Mesendoderm (in vitro differentiated cells): ENCODE measurements at regions not wholly inside any gene's neighbourhood (a gene's known extent, or its start where the extent isn't known, plus 50 kb on each side); places are given as distances from the start of the nearest gene placed in this dataset.

Experiments
- DNase-seq: peaks from one replicate; pipeline ENCODE4 v3.0.0; 2013
- H2AK5ac ChIP-seq: 2 replicates; pipeline ENCODE4 v1.6.1; 2013; ENCODE audit warnings: low read length, inconsistent platforms
- H2BK120ac ChIP-seq: 2 replicates; pipeline ENCODE4 v1.6.1; 2013; ENCODE audit warnings: low read depth, mild to moderate bottlenecking, low read length, moderate library complexity, mixed read lengths
- H2BK15ac ChIP-seq: replicated peaks from 2 replicates; pipeline ENCODE4 v1.6.1; 2013; ENCODE audit warnings: low read depth, mild to moderate bottlenecking, moderate library complexity
- H2BK5ac ChIP-seq: 2 replicates; pipeline ENCODE4 v1.6.1; 2013; ENCODE audit warnings: low read length, inconsistent platforms
- H3K18ac ChIP-seq: 2 replicates; pipeline ENCODE4 v1.6.1; 2013; ENCODE audit warnings: mild to moderate bottlenecking, low read length, mixed read lengths
- H3K23ac ChIP-seq: one replicate; pipeline ENCODE4 v1.6.1; 2013; ENCODE audit warnings: low read length
- H3K27ac ChIP-seq: 2 replicates; pipeline ENCODE4 v1.5.1; 2013; ENCODE audit warnings: low read depth, mild to moderate bottlenecking, inconsistent platforms, low read length, moderate library complexity
- H3K27me3 ChIP-seq: 2 replicates; pipeline ENCODE4 v1.6.1; 2013; ENCODE audit warnings: low read length, control low read depth, mild to moderate bottlenecking, inconsistent platforms; ENCODE audit not compliant: insufficient read depth, poor library complexity
- H3K36me3 ChIP-seq: 2 replicates; pipeline ENCODE4 v1.6.1; 2013; ENCODE audit warnings: low read length, inconsistent platforms; ENCODE audit not compliant: control insufficient read depth, insufficient read depth
- H3K4ac ChIP-seq: one replicate; pipeline ENCODE4 v1.6.1; 2013; ENCODE audit warnings: low read depth, mild to moderate bottlenecking, low read length, moderate library complexity
- H3K4me1 ChIP-seq: 2 replicates; pipeline ENCODE4 v1.6.1; 2013; ENCODE audit warnings: low read depth, low read length, inconsistent platforms; ENCODE audit not compliant: control insufficient read depth
- H3K4me2 ChIP-seq: 2 replicates; pipeline ENCODE4 v1.6.1; 2013; ENCODE audit warnings: low read length
- H3K4me3 ChIP-seq: 2 replicates; pipeline ENCODE4 v1.5.1; 2013; ENCODE audit warnings: mild to moderate bottlenecking, low read length
- H3K56ac ChIP-seq: one replicate; pipeline ENCODE4 v1.6.1; 2013; ENCODE audit warnings: low read length
- H3K79me1 ChIP-seq: 2 replicates; pipeline ENCODE4 v1.6.1; 2013; ENCODE audit warnings: low read length, inconsistent platforms
- H3K79me2 ChIP-seq: 2 replicates; pipeline ENCODE4 v1.6.1; 2013; ENCODE audit warnings: mild to moderate bottlenecking, low read length; ENCODE audit not compliant: control insufficient read depth, insufficient read depth
- H3K9ac ChIP-seq: 2 replicates; pipeline ENCODE4 v1.6.1; 2013; ENCODE audit warnings: low read length, inconsistent platforms
- H4K5ac ChIP-seq: one replicate; pipeline ENCODE4 v1.6.1; 2013; ENCODE audit warnings: low read length
- H4K8ac ChIP-seq: one replicate; pipeline ENCODE4 v1.6.1; 2013; ENCODE audit warnings: low read depth, mild to moderate bottlenecking, control low read depth, low read length, moderate library complexity
- WGBS: extraction: QIAGEN DNeasy Blood & Tissue Kit; methylation state at CpG from one replicate; pipeline ENCODE4 v1.1.7; 2013; ENCODE audit warnings: low lambda C conversion rate, missing lambda C conversion rate; ENCODE audit not compliant: insufficient coverage; ENCODE audit errors: extremely low coverage; 5-methylcytosine and 5-hydroxymethylcytosine counted together

GRCh38 chr6:71393471-71393870, 104.9 kb downstream of the OGFRL1 start:
- Histone ChIP-seq H2BK120ac (no peak overlapping the region), H3K4me3 (no peak overlapping the region), H2BK5ac (no peak overlapping the region), H3K56ac (no peak overlapping the region), H3K79me2 (no peaks in the 10 kb centered on the region), H3K4me2 (no peak overlapping the region), H3K79me1 (no peaks in the 10 kb centered on the region), H4K8ac (no peak overlapping the region), H3K27ac (no peak overlapping the region), H2BK15ac (no peak overlapping the region), H3K36me3 (no peaks in the 10 kb centered on the region), H3K4ac (no peak overlapping the region), H3K9ac (no peak overlapping the region), H3K27me3 (no peaks in the 10 kb centered on the region), H3K18ac (no peak overlapping the region), H3K4me1 (peaks cover 3% of the 10 kb centered on the region), H3K23ac (no peak overlapping the region), H4K5ac (no peak overlapping the region), H2AK5ac (no peak overlapping the region)
- no peak for DNase-seq
- no CpG with 5 or more reads among the region's 1 CpG for WGBS

- H3K79me1 ChIP-seq, result no peaks in the 10 kb centered on the region
- H3K23ac ChIP-seq, result no peak overlapping the region
- H3K36me3 ChIP-seq, result no peaks in the 10 kb centered on the region
- H2AK5ac ChIP-seq, result no peak overlapping the region
- H4K8ac ChIP-seq, result no peak overlapping the region
- no peak overlapping the region for H2BK15ac ChIP-seq
- H3K27me3 ChIP-seq, result no peaks in the 10 kb centered on the region
- H3K4ac ChIP-seq, result no peak overlapping the region
- no peak overlapping the region for H3K56ac ChIP-seq
- H4K5ac ChIP-seq, result no peak overlapping the region
- H3K4me2 ChIP-seq, result no peak overlapping the region
- H3K9ac ChIP-seq, result no peak overlapping the region
- H2BK120ac ChIP-seq, result no peak overlapping the region
- no peak overlapping the region for H3K4me3 ChIP-seq
- no CpG with 5 or more reads among the region's 1 CpG for WGBS
- no peak overlapping the region for H3K18ac ChIP-seq
- H3K27ac ChIP-seq, result no peak overlapping the region
- no peak for DNase-seq
- H3K79me2 ChIP-seq, result no peaks in the 10 kb centered on the region
- no peak overlapping the region for H2BK5ac ChIP-seq
- H3K4me1 ChIP-seq, result peaks cover 3% of the 10 kb centered on the region
Measured at GRCh38 chr6:71393981-71394432, 105.4 kb downstream of the OGFRL1 start.

GRCh38 chr6:71394926-71395325, 106.3 kb downstream of the OGFRL1 start:
- Histone ChIP-seq H4K8ac (no peak overlapping the region), H3K36me3 (no peaks in the 10 kb centered on the region), H3K23ac (no peak overlapping the region), H3K9ac (no peak overlapping the region), H3K18ac (no peak overlapping the region), H3K27me3 (no peaks in the 10 kb centered on the region), H3K4me3 (no peak overlapping the region), H3K4me1 (peaks cover 3% of the 10 kb centered on the region), H2BK15ac (no peak overlapping the region), H2BK5ac (no peak overlapping the region), H2BK120ac (no peak overlapping the region), H3K4ac (no peak overlapping the region), H3K27ac (no peak overlapping the region), H3K79me1 (no peaks in the 10 kb centered on the region), H3K56ac (no peak overlapping the region), H4K5ac (no peak overlapping the region), H2AK5ac (no peak overlapping the region), H3K79me2 (no peaks in the 10 kb centered on the region), H3K4me2 (no peak overlapping the region)
- DNase-seq, result no peak
- no CpG with 5 or more reads among the region's 2 CpGs for WGBS

GRCh38 chr6:71395731-71396409, 107.3 kb downstream of the OGFRL1 start:
- H3K4me2 ChIP-seq, result no peak overlapping the region
- no peaks in the 10 kb centered on the region for H3K79me1 ChIP-seq
- no peak overlapping the region for H4K5ac ChIP-seq
- no peak overlapping the region for H3K9ac ChIP-seq
- no peak overlapping the region for H2BK15ac ChIP-seq
- H3K56ac ChIP-seq, result no peak overlapping the region
- H3K4me1 ChIP-seq, result peaks cover 3% of the 10 kb centered on the region
- H3K18ac ChIP-seq, result no peak overlapping the region
- no peak overlapping the region for H2BK5ac ChIP-seq
- peak overlapping the region; percentile 86 for H4K8ac ChIP-seq
- no peaks in the 10 kb centered on the region for H3K79me2 ChIP-seq
- WGBS, result no CpG with 5 or more reads among the region's 3 CpGs
- H3K23ac ChIP-seq, result no peak overlapping the region
- H3K27me3 ChIP-seq, result no peaks in the 10 kb centered on the region
- H2AK5ac ChIP-seq, result no peak overlapping the region
- H3K4ac ChIP-seq, result no peak overlapping the region
- H2BK120ac ChIP-seq, result no peak overlapping the region
- H3K4me3 ChIP-seq, result no peak overlapping the region
- no peak overlapping the region for H3K27ac ChIP-seq
- H3K36me3 ChIP-seq, result no peaks in the 10 kb centered on the region
- DNase-seq, result no peak

- H3K4me3 ChIP-seq, result no peak overlapping the region
- no peaks in the 10 kb centered on the region for H3K79me2 ChIP-seq
- H2BK5ac ChIP-seq, result no peak overlapping the region
- no peaks in the 10 kb centered on the region for H3K36me3 ChIP-seq
- H3K9ac ChIP-seq, result no peak overlapping the region
- no peak overlapping the region for H3K4me2 ChIP-seq
- no peak overlapping the region for H4K8ac ChIP-seq
- DNase-seq, result no peak
- no peak overlapping the region for H3K56ac ChIP-seq
- H3K4me1 ChIP-seq, result no peaks in the 10 kb centered on the region
- WGBS, result no CpG with 5 or more reads among the region's 2 CpGs
- no peak overlapping the region for H3K27ac ChIP-seq
- H3K79me1 ChIP-seq, result no peaks in the 10 kb centered on the region
- H2BK15ac ChIP-seq, result no peak overlapping the region
- no peak overlapping the region for H4K5ac ChIP-seq
- no peak overlapping the region for H2BK120ac ChIP-seq
- H3K18ac ChIP-seq, result no peak overlapping the region
- H3K23ac ChIP-seq, result no peak overlapping the region
- no peak overlapping the region for H2AK5ac ChIP-seq
- H3K27me3 ChIP-seq, result no peaks in the 10 kb centered on the region
- no peak overlapping the region for H3K4ac ChIP-seq
Measured at GRCh38 chr6:71396410-71396801, 107.8 kb downstream of the OGFRL1 start.

- no peak overlapping the region for H2AK5ac ChIP-seq
- no peaks in the 10 kb centered on the region for H3K79me2 ChIP-seq
- no peak overlapping the region for H3K4me2 ChIP-seq
- no peak overlapping the region for H3K4me3 ChIP-seq
- H3K27me3 ChIP-seq, result no peaks in the 10 kb centered on the region
- H3K4ac ChIP-seq, result no peak overlapping the region
- H3K27ac ChIP-seq, result no peak overlapping the region
- no peaks in the 10 kb centered on the region for H3K4me1 ChIP-seq
- H4K8ac ChIP-seq, result no peak overlapping the region
- H3K36me3 ChIP-seq, result no peaks in the 10 kb centered on the region
- no CpG with 5 or more reads among the region's 2 CpGs for WGBS
- H4K5ac ChIP-seq, result no peak overlapping the region
- H3K18ac ChIP-seq, result no peak overlapping the region
- H2BK5ac ChIP-seq, result no peak overlapping the region
- H2BK15ac ChIP-seq, result no peak overlapping the region
- H3K56ac ChIP-seq, result no peak overlapping the region
- DNase-seq, result no peak
- H3K23ac ChIP-seq, result no peak overlapping the region
- no peaks in the 10 kb centered on the region for H3K79me1 ChIP-seq
- no peak overlapping the region for H2BK120ac ChIP-seq
- no peak overlapping the region for H3K9ac ChIP-seq
Measured at GRCh38 chr6:71399279-71399678, 110.7 kb downstream of the OGFRL1 start.
